ENCODE measurements at regions not wholly inside any gene's neighbourhood (a gene's known extent, or its start where the extent isn't known, plus 50 kb on each side); places are given as distances from the start of the nearest gene placed in this dataset.

GRCh38 chr2:217325251-217325650 is 465.4 kb upstream of the TNP1 start:
- TF ChIP-seq EZH2 (IDR thresholded peaks at IDR 0.05; ENCODE audit: borderline replicate concordance, insufficient read depth, low read depth, low read length, poor library complexity, severe bottlenecking): no peak
- TF ChIP-seq, protein P1, sequence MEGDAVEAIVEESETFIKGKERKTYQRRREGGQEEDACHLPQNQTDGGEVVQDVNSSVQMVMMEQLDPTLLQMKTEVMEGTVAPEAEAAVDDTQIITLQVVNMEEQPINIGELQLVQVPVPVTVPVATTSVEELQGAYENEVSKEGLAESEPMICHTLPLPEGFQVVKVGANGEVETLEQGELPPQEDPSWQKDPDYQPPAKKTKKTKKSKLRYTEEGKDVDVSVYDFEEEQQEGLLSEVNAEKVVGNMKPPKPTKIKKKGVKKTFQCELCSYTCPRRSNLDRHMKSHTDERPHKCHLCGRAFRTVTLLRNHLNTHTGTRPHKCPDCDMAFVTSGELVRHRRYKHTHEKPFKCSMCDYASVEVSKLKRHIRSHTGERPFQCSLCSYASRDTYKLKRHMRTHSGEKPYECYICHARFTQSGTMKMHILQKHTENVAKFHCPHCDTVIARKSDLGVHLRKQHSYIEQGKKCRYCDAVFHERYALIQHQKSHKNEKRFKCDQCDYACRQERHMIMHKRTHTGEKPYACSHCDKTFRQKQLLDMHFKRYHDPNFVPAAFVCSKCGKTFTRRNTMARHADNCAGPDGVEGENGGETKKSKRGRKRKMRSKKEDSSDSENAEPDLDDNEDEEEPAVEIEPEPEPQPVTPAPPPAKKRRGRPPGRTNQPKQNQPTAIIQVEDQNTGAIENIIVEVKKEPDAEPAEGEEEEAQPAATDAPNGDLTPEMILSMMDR (IDR thresholded peaks at IDR 0.05): no peak
